Osteocyte (in vitro differentiated cells): ENCODE measurements at regions not wholly inside any gene's neighbourhood (a gene's known extent, or its start where the extent isn't known, plus 50 kb on each side); places are given as distances from the start of the nearest gene placed in this dataset.

Source experiments
- DNase-seq: peaks from one replicate; pipeline ENCODE4 v3.0.0; 2021; ENCODE audit warnings: mixed read lengths; ENCODE audit not compliant: unreplicated experiment; ENCODE audit errors: extremely low spot score
- H3K27ac Mint-ChIP-seq: one replicate; pipeline ENCODE4 v1.8.0; 2021; ENCODE audit warnings: mild to moderate bottlenecking, mixed read lengths; ENCODE audit not compliant: unreplicated experiment
- H3K27me3 Mint-ChIP-seq: one replicate; pipeline ENCODE4 v1.8.0; 2021; ENCODE audit warnings: mixed read lengths; ENCODE audit not compliant: unreplicated experiment
- H3K36me3 Mint-ChIP-seq: one replicate; pipeline ENCODE4 v1.8.0; 2021; ENCODE audit warnings: mixed read lengths; ENCODE audit not compliant: unreplicated experiment
- H3K4me1 Mint-ChIP-seq: one replicate; pipeline ENCODE4 v1.8.0; 2021; ENCODE audit warnings: mixed read lengths; ENCODE audit not compliant: unreplicated experiment
- H3K4me3 Mint-ChIP-seq: one replicate; pipeline ENCODE4 v1.8.0; 2021; ENCODE audit warnings: mild to moderate bottlenecking, moderate library complexity, mixed read lengths; ENCODE audit not compliant: unreplicated experiment
- H3K9me3 Mint-ChIP-seq: one replicate; pipeline ENCODE4 v1.8.0; 2021; ENCODE audit warnings: mixed read lengths; ENCODE audit not compliant: unreplicated experiment
- TF ChIP-seq, protein P1 (sequence below): fragments of 200-600 bp; sonication (generic); IDR thresholded peaks from 2 replicates; pipeline ENCODE4 v1.5.0; 2021; ENCODE audit warnings: antibody characterized with exemption, mild to moderate bottlenecking, moderate library complexity

DNA sequence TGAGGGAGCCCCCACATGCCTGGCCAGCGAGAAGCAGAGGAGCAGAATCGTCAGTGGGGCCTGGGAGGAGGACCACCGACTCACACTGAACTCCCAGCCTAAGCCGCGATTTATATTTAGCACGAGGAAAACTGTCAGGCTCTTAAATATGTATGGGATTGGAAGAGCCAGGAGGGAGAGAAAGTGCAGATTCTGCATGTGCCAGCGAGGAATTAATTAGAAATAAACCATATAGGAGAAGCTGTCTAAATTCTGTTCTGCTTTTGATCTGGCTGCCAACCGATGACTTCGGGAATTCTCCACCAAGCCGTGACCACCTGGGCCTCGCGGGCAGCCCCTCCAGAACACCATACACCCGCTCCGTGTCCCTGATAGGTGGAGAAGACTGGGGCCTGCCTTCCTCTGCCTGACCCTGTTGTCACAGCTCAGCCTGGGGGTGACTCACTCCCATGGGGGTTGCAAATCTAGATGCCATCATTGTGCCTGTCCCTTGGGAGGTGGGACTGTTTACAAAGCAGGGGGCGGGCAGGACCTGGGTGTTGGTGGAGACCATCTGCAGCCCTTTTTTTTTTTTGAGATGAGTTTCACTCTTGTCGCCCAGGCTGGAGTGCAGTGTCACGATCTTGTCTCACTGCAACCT is 91.1 kb upstream of the PMEPA1 start:
- Mint-ChIP-seq H3K36me3 (no peaks in the 10 kb centered on the region), H3K27me3 (peaks cover 36% of the 10 kb centered on the region), H3K9me3 (no peaks in the 10 kb centered on the region), H3K4me3 (no peak overlapping the region), H3K4me1 (no peaks in the 10 kb centered on the region), H3K27ac (no peak overlapping the region)
- TF ChIP-seq, protein P1, sequence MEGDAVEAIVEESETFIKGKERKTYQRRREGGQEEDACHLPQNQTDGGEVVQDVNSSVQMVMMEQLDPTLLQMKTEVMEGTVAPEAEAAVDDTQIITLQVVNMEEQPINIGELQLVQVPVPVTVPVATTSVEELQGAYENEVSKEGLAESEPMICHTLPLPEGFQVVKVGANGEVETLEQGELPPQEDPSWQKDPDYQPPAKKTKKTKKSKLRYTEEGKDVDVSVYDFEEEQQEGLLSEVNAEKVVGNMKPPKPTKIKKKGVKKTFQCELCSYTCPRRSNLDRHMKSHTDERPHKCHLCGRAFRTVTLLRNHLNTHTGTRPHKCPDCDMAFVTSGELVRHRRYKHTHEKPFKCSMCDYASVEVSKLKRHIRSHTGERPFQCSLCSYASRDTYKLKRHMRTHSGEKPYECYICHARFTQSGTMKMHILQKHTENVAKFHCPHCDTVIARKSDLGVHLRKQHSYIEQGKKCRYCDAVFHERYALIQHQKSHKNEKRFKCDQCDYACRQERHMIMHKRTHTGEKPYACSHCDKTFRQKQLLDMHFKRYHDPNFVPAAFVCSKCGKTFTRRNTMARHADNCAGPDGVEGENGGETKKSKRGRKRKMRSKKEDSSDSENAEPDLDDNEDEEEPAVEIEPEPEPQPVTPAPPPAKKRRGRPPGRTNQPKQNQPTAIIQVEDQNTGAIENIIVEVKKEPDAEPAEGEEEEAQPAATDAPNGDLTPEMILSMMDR = no peak
- DNase-seq = no peak

DNA sequence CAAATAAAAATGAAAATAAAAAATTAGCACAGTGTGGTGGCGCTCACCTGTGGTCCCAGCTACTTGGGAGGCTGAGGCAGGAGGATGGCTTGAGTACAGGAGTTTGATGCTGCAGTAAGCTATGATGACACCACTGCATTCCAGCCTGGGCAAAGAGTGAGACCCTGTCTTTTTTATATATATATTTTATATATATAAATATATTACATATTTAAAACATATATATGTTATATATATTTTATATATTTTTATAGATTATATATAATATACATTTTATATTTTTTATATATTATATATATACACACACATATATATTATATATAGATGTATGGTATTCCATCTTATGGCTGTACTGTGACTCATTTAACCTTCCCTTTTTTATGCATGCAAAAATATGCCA is 87.6 kb upstream of the PMEPA1 start:
- peaks cover 10% of the 10 kb centered on the region for H3K4me1 Mint-ChIP-seq
- TF ChIP-seq, protein P1 = no peak
- no peaks in the 10 kb centered on the region for H3K36me3 Mint-ChIP-seq
- H3K4me3 Mint-ChIP-seq = no peak overlapping the region
- peaks cover 17% of the 10 kb centered on the region for H3K27me3 Mint-ChIP-seq
- no peak for DNase-seq
- no peaks in the 10 kb centered on the region for H3K9me3 Mint-ChIP-seq
- no peak overlapping the region for H3K27ac Mint-ChIP-seq

DNA sequence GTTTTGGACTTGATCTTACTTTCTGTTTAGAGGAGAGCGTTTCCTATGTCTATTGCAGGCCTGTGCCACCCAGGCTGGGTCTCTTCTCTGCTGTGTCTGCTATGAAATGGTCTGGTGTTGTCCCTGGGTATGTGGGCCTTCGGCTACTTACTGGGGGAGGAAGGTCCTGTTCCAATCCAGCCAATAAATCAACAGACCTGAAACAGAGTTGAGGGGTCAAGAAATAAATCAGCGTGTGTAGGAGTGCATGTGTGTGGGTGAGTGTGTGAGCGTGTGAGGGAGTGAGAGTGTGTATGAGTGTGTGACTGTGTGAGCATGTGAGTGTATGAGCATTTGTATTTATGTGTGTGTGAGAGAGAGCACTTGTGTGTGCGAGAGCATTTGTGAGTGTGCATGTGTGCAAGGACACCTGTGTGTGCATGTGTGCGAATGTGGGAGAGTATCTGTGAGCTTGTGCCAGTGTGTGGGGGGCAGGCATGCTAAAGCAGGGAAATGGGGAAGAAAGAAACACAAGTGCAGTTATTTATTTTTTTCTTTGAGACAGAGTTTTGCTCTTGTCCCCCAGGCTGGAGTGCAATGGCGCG is 86.3 kb upstream of the PMEPA1 start:
- Mint-ChIP-seq H3K4me1 (peaks cover 10% of the 10 kb centered on the region), H3K4me3 (no peak overlapping the region), H3K27ac (no peak overlapping the region), H3K27me3 (peaks cover 21% of the 10 kb centered on the region), H3K9me3 (no peaks in the 10 kb centered on the region), H3K36me3 (no peaks in the 10 kb centered on the region)
- TF ChIP-seq, protein P1 = no peak
- DNase-seq = no peak

DNA sequence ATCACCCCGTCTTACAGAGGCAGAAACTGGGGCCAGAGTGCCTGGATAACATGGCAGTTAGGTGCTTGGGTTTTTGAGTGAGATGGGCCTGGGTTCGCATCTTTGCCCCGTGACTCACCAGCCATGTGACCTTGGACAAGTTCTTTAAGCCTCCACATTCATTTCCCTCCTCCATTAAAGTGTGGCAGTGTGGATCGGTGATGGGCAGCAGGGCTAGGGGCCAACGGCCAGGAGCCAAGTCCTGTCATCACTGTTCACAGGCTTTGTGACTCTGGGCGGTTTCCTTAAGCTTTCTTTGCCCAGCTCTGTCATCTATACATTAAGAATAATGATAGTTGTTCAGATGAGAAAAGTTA is 85.5 kb upstream of the PMEPA1 start:
- no peak for DNase-seq
- peaks cover 23% of the 10 kb centered on the region for H3K27me3 Mint-ChIP-seq
- peaks cover 10% of the 10 kb centered on the region for H3K4me1 Mint-ChIP-seq
- H3K27ac Mint-ChIP-seq = no peak overlapping the region
- TF ChIP-seq, protein P1 = no peak
- no peak overlapping the region for H3K4me3 Mint-ChIP-seq
- H3K36me3 Mint-ChIP-seq = no peaks in the 10 kb centered on the region
- no peaks in the 10 kb centered on the region for H3K9me3 Mint-ChIP-seq

DNA sequence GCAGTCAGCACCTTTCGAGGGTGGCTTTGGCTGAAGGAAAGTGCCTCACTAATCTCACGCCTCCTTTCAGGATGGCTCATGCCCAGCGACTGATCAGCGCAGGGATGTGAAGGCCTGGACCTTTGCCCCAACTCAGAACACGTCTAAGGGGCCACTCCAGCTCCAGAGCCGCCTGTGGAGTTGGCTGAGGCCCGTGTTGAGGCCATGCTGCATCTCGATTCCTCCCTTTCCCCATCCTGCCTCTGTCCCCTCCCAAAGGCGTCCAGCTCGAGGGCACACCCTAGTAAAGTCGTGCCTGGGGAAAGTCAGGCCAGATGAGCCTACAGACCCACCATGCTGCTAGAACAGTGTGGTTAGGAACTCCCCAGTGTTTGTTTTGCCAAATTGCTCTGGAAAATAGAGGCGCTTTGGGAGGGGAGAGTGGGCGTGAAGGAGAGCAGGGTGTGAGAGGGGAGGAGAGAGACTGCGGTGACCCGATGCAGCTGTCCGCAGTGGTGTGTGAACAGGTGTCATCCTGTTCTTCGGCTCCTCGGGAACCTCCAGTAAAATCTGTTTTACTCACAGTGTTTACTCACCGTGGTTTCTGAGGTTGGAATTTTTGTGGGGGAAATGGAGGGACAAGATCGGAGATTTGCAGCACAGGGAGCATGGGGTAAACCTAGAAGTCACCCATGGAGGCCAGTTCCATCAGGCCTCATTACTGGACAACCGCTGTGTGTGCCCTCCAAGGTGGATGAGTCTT is 85.0 kb upstream of the PMEPA1 start:
- H3K4me3 Mint-ChIP-seq = no peak overlapping the region
- no peak for DNase-seq
- no peak overlapping the region for H3K27ac Mint-ChIP-seq
- peaks cover 10% of the 10 kb centered on the region for H3K4me1 Mint-ChIP-seq
- peaks cover 23% of the 10 kb centered on the region for H3K27me3 Mint-ChIP-seq
- H3K9me3 Mint-ChIP-seq = no peaks in the 10 kb centered on the region
- H3K36me3 Mint-ChIP-seq = no peaks in the 10 kb centered on the region
- TF ChIP-seq, protein P1 = no peak
